ENCODE measurements at regions not wholly inside any gene's neighbourhood (a gene's known extent, or its start where the extent isn't known, plus 50 kb on each side); places are given as distances from the start of the nearest gene placed in this dataset.
"Not testable (repeated sequence)": the region's sequence is repeated elsewhere in the genome, so short reads cannot be mapped to it uniquely, and the experiment has no call there.

DNA sequence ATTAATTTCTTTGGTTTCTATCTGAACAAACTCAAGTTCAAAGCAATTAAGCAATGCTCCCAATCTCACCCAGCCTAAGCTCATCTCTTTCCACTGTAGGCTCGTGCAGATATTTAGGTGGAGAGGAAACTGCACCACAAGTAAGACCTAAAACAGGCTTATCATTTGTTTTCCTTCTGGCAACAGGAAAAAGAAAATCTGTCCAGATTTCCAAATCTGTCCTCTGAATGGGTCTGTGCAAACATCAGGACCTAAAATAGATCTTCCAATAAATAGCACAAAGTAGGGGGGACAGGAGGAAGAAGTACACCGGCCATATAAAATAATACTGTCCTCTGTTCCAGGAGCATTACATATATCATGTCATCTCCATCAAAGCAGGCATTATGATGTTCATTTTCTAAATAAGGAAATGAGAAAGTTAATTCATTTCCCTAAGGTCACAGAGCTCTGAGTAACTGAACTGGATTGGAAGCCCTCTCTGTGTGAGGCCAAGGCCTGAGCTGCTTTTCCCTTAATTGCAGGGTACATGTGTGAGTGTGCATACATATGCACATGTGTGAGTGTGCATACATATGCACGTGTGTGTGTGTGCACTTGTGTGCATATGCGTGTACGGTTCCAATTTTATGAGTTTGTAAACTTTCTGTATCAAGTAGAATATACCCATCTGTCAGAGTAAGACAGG lies 92.8 kb upstream of the PARD3 start:
- DNase-seq = no peak

- peak; percentile 63 for DNase-seq
Observed at GRCh38 chr10:34906067-34906965, 91.2 kb upstream of the PARD3 start.

DNA sequence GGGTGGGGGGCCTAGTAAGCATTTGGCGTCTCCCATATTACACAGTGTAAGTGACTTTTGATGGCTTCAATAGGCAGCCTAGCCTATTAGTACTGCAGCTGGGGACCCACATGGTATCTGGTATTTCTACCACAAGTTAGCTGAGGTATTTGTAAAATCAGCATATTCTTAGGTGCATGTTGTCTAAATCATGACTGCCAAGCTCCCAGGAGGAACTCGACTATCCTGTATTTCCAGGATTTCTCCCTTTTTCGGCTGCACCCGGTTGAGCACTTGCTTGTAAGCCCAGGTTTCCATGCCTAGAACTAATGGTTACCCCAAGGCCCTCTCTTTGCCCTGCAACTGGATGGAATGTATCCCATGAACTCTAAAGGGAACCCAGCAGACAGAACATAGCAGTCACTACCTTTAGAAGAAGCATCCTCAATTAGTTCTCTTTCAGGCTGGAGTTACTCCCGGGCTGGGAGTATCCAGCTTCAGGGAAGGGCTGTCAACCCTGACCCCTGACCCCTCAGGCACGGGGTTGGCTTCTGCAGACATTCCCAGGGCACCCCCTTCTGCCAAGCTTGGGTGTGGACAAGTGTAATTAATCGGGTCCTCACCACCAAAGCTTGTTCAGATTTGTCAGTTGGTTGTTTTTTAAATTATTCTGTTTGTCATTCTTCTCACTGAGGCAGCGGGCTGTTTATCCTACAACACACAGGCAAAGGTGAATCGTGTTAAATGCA lies 90.3 kb upstream of the PARD3 start:
- DNase-seq = no peak

DNA sequence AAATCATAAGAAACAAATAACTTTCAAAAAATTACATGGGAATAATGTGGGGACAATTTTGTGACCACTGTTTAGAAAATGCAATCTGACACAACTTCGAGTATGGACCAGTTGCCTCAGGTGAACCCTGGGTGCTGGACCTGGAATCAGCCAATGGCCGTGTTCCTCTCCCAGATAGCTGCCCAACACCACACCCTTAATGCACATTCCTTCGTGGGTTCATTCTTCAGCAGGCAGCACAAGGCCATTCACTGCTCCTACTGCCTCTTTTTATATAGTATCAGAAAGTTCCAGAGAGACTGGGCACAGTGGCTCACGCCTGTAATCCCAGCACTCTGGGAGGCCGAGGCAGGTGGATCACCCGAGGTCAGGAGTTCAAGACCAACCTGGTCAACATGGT lies 89.1 kb upstream of the PARD3 start:
- no peak for DNase-seq

DNA sequence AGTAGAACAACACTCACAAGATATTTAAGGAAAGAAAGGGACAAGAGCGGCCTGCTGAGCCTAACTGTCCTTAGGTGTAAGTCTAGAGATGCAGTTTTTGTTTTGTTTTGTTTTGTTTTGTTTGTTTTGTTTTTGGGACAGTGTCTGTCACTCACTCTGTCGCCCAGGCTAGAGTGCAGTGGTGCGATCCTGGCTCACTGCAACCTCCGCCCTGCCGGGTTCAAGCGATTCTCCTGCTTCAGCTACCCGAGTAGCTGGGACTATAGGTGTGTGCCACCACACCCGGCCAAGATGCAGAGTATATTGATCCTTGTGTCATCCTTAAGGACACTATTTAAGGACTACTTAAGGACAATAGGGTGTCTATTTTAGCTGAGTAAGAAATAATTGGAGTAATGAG lies 84.1 kb upstream of the PARD3 start:
- DNase-seq = no peak

DNA sequence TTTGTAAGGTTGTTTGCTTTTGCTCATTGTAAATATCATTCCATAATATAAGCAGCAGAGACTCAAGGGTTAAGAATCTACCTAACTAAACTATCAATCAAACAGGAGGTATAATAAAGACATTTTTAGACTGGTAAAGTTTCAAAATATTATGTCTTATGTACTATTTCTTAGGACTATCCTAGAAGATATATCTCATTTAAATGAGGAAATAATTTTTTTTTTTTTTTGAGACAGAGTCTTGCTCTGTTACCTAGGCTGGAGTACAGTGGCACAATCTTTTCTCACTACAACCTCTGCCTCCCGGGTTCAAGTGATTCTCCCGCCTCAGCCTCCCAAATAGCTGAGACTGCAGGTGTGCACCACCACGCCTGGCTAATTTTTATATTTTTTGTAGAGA lies 80.9 kb upstream of the PARD3 start:
- no peak for DNase-seq

DNA sequence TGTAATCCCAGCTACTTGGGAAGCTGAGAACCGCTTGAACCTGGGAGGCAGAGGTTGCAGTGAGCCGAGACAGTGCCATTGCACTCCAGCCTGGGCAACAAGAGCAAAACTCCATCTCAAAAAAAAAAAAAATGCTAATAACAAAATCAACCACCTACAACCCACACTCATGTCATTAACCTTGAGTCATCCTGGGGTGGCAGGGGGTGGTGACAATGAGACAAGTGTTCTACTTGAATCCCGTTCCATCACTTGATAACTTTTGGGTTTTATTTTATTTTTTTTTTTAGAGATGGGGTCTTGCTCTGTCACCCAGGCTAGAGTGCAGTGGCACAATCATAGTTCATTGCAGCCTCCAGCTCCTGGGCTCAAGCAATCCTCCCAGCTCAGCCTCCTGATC lies 80.0 kb upstream of the PARD3 start:
- not testable (repeated sequence) for DNase-seq

DNA sequence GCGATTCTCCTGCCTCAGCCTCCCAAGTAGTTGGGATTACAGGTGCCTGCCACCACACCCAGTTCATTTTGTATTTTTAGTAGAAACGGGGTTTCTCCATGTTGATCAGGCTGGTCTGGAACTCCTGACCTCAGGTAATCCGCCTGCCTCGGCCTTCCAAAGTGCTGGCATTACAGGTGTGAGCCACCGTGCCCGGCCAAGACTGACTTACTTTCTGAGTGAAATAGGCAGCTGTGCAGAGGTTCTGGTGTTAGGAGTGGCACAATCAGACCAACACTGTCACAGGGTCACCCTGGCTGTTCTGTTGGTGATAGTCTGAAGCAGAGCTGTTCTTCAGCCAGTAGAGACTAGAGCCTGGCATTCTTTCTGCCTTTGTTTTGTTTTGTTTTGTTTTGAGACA lies 77.4 kb upstream of the PARD3 start:
- not testable (repeated sequence) for DNase-seq

DNA sequence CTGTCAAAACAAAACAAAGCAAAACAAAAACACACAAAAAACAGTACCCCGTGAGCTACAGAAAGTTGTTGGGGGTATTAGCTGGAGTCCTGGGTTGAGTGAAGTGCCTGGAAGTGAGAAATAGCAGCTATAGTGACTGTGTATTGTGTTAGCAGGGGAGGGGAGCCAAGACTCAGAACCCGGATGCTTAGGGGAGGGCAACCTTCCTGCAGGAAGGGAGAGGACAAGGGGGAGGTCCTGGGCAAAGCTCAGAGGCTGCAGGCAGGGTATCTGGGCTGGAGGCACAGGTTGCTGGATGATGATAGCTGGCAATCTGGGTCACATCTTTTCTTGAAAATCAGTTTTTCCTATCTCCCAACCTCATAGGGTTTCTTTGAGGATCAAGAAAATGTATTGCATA lies 75.8 kb upstream of the PARD3 start:
- DNase-seq = no peak

DNA sequence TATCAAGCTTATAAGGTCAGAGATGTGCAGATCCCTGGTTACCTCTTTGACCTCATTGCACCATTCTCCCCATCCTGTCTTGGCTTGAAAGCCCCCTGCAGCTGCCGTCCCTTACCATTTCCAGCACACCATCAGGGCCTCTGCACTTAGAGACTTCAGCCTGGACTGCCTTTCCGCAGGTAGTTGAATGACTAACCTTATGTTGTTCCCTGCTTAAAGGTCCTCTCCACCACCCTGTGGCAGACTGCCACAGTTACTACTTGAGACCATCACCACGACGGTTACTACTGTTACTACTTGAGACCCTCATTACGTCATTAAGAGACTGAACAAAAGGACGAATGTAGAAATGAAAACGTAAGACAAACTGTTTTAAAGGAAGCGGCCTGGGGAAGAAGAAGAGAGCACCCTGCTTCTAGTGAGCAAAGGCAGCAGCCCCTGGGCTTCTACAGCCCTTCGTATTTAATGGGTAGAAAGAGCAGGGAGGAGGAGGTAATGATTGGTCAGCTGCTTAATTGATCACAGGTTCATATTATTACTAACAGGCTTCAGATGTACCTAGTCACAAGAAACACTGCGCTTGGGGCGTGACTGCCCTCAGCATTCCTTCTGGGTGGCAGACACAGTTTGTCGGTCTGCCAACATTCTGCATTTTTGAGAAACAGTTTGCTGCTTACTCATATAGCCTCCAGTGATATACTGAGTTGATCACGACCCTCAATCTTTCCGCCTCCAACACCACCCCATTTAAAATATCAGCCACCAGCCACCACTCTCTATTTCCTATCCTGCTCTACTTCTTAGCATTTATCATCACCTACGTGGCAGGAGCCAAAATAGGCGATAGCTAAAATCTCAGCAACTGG lies 74.1 kb upstream of the PARD3 start:
- no peak for DNase-seq

DNA sequence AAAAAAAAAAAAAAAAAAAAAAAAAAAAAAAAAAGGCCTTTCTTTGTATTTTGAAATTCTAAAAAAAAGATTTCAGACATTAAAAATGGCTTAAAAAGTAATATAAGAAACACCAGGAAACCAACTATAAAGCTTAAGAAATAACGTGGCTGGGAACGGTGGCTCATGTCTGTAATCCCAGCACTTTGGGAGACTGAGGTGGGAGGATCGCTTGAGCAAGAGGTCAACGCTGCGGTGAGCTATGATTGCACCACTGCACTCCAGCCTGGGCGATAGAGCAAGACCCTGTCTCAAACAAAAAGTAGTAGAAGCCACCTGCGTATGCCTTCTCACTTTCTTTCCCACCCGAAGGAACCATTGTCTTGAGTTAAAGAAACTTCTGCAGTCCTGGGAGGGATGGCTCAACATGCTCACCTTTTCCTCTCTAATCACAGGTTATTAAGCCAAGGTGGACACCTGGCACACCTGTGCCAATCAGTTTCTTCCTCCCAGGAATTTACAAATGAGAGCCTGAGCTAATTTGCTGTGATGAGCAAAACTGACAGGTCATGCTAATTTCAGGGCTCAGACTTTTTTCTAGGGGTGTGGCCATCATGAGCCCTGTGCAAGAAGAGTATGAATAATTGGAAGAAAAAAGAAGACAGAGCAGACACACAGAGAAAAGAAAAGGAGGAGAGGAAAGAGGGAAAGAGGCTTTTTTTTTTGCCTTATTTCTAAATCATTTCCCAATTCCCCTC lies 72.0 kb upstream of the PARD3 start:
- no peak for DNase-seq

DNA sequence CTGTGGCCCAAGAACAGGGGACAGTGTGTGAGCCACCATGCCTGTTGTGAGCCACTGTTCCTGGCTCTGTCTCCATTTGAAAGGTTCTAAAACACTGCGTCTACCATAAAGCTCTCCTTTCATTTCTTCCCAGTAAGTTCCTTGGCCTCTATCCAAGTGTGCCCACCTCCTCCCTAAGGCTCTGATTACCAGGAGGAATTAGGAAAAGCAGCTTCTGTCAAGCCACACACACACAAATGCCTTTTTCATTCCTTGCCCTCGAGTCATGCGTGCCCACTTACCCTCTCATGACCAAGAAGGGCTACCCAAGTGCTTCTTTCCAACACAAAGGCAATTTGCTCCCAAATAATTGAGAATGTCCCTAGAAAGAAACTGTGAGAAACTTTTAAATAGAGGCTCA lies 70.8 kb upstream of the PARD3 start:
- no peak for DNase-seq

GRCh38 chr10:34885011-34885410 lies 69.9 kb upstream of the PARD3 start:
- DNase-seq = no peak

DNA sequence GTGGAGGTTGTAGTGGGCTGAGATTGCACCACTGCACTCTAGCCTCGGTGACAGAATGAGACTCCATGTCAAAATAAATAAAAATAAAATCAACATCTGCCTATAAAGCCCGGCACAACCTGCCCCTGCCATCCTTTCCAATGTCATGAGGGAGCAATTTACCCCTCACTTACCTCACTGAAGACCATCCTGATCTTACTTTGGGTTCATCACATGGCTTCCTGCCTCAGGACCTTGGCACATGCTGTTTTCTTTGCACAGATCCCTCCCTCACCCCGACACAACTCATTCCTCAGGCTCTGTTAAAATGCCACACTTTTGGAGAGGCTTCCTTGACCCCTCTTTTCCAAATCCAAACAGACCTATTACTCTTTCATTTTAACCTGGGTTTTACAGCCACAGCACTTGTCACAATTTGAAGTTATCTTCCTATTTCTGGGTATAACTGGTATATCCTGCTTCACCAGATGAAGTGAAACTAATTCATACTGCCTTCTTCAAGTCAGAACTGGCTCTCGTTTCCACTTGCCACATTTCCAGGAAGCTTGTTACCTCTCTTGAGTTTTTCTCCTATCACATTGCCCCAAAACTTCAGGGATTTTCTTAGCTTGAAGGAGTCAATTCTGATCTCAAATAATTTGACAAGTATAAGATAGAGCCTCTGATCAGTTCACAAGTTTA lies 69.3 kb upstream of the PARD3 start:
- DNase-seq = no peak

GRCh38 chr10:34880817-34881216 lies 65.7 kb upstream of the PARD3 start:
- no peak for DNase-seq

DNA sequence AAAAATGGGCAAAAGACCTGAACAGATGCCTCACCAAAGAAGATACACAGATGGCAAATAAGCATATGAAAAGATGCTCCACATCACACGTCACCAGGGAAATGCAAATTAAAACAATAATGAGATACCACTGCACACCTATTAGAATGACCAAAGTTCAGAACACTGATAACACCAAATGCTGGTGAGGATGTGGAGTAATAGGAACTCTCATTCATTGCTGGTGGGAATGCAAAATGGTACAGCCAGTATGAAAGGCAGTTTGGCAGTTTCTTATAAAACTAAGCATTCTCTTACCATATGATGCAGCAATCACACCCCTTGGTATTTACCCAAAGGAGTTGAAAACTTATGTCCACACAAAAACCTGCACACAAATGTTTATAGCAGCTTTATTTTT lies 63.6 kb upstream of the PARD3 start:
- DNase-seq = not testable (repeated sequence)

GRCh38 chr10:34875061-34875460 lies 60.0 kb upstream of the PARD3 start:
- no peak for DNase-seq

- no peak for DNase-seq
Observed at GRCh38 chr10:34872820-34873219, 57.7 kb upstream of the PARD3 start.

- no peak for DNase-seq
Observed at GRCh38 chr10:34869135-34869836, 54.2 kb upstream of the PARD3 start.

DNA sequence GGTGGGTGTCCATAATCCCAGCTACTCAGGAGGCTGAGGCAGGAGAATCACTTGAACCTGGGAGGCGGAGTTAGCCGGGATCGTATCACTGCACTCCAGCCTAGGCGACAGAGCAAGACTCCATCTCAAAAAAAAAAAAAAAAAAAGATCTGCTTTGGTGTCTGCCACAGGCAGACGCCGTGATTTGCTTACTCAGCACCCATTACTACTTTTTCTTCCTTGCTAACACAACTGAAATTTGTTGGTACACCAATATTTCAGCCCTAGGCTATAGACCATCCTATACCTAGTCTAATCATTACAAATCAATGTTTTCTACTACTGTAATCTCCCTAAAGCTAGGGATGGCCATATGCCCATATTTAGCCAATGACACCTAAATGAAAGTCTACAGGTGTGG lies 53.5 kb upstream of the PARD3 start:
- no peak for DNase-seq

DNA sequence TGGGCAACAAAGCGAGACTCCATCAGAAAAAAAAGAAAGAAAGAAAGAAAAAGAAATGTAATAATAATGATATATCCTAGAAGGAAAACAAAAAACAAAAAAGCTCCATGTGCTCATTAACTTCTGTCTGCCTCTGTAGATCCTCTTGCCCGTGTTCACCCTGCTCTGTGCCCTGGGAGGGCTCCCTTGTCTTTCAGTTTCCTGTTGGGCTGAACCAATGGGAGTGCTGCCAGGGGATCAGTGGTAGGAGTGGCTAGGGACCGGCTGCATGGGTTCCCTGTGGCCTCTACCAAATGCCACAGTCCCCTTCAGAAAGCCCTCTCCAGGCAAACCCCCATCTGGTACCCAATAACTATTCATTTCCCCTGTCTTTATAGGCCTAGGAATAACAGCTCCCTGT lies 51.8 kb upstream of the PARD3 start:
- no peak for DNase-seq

All from NCI-H510A (cell line).